ENCODE measurements at regions not wholly inside any gene's neighbourhood (a gene's known extent, or its start where the extent isn't known, plus 50 kb on each side); places are given as distances from the start of the nearest gene placed in this dataset.

DNA sequence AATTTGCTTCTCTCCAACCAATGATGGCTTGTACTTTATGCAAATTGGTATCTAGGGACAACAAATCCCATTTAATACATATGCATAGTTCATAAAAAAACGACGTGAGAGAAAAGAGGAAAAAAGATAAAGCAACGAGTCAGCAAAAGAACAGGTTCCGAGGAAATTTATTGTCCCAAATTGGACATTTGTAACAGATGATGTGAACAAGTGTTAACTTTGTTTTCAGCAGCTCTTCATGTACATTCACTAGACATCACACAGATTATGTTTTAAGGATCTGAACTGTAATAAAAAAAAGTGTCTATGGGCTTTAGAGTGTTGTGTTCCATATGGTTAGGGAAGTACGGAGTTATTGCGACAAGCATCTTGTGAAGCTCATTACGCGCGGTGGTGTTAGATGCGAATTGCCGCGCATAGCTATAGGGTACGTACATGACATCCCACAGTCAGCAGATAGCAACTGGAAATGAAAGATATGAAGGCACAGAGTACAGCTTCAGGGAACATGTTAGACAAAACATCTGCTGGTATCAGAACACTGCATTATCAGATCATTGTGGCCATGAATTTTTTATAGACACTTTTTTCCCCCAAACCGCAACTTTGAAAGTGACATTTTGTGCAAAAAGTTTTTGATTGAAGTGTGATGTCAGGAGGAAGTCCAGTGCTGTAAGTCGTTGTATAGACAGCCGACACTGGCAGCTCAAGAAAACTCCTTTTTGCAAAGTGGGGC, 1073.1 kb upstream of the FANCL start:
- no peak for DNase-seq (ENCODE audit: low read depth)
- no peaks in the 10 kb centered on the region for H3K27me3 ChIP-seq (ENCODE audit: control insufficient read depth, insufficient read depth, low read length)
- POLR2A ChIA-PET: no interaction called here
- TF ChIP-seq, protein P1, sequence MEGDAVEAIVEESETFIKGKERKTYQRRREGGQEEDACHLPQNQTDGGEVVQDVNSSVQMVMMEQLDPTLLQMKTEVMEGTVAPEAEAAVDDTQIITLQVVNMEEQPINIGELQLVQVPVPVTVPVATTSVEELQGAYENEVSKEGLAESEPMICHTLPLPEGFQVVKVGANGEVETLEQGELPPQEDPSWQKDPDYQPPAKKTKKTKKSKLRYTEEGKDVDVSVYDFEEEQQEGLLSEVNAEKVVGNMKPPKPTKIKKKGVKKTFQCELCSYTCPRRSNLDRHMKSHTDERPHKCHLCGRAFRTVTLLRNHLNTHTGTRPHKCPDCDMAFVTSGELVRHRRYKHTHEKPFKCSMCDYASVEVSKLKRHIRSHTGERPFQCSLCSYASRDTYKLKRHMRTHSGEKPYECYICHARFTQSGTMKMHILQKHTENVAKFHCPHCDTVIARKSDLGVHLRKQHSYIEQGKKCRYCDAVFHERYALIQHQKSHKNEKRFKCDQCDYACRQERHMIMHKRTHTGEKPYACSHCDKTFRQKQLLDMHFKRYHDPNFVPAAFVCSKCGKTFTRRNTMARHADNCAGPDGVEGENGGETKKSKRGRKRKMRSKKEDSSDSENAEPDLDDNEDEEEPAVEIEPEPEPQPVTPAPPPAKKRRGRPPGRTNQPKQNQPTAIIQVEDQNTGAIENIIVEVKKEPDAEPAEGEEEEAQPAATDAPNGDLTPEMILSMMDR (IDR thresholded peaks at IDR 0.05; ENCODE audit: insufficient read depth, low read depth, low read length): no peak
- CTCF ChIA-PET: interaction anchor here (0.6 kb wide), 1 partner anchor 469 kb away, joined by 3 read pairs; no protein-coding TSS in a partner anchor
- H3K4me3 ChIP-seq (ENCODE audit: low read depth, low read length): no peak overlapping the region
- H3K36me3 ChIP-seq (ENCODE audit: control insufficient read depth, insufficient read depth, low read length): no peaks in the 10 kb centered on the region

DNA sequence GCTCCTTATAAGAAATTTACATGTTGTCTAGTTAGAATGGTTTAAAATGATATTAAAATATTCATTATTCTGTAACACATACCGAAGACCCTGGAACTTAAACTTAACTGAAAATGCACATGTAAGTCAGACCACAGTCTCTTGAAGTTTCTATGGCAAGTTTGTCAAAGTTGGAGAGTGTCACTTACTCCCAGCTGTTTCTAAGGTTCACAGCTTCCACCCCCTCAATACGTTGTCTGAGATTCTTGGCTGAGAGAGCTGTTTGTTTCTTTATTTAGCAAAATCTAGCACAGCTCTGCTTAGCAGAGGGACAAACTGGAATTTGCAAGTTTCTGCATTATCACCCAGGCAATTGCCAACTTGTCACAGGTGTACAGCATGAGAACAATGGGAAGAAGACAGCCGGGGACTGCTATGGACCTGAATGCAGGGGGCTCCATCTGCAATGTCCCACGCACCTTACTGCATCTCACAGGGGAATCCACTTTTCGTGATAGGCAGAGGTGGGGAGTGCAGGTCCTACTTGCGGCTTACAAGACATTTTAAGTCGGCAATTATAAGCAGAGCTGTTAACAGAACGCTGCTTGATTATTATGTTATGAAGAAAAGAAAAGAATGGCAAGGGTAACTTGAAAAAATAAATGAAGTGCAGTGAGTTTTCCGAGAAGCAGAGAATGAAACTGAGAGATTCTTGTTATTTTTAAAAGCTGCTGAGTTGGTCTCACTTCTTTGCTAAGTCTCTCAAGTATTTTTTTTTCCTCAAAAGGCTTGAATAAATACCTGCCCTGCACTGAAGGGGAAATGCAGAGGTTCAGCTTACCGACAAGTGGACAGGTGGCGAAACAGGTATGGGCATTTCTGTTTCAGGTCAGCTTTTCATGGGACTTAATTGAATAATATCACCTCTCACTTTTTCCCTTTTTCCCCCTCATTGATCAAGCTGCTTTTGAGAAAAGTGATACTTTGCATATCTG, 1072.1 kb upstream of the FANCL start:
- POLR2A ChIA-PET: no interaction called here
- Histone ChIP-seq H3K4me3 (ENCODE audit: low read depth, low read length) (no peak overlapping the region), H3K27me3 (ENCODE audit: control insufficient read depth, insufficient read depth, low read length) (no peaks in the 10 kb centered on the region), H3K36me3 (ENCODE audit: control insufficient read depth, insufficient read depth, low read length) (no peaks in the 10 kb centered on the region)
- CTCF ChIA-PET: interaction anchor here (0.6 kb wide), 1 partner anchor 470 kb away, joined by 3 read pairs; no protein-coding TSS in a partner anchor
- TF ChIP-seq, protein P1 (IDR thresholded peaks at IDR 0.05; ENCODE audit: insufficient read depth, low read depth, low read length): no peak
- no peak for DNase-seq (ENCODE audit: low read depth)

DNA sequence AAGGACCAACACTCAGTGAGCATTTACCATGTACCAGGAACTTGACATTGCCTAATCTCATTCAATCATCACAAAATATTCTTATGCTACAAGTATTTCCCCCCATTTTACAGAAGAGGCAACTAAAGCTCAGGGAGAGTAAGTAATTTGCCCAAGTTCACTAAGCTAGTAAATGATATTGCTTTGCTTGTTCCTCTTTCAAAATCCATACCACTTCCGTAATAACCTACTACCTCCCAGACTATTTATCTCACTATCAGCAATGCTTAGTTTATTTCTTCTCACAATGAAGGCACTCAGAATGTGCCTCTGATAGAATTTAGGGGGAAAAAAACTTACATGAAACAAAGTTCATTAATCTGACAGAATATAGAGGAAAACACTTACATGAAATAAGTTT, 1070.9 kb upstream of the FANCL start:
- Histone ChIP-seq H3K36me3 (ENCODE audit: control insufficient read depth, insufficient read depth, low read length) (no peaks in the 10 kb centered on the region), H3K27me3 (ENCODE audit: control insufficient read depth, insufficient read depth, low read length) (no peaks in the 10 kb centered on the region), H3K4me3 (ENCODE audit: low read depth, low read length) (no peak overlapping the region)
- TF ChIP-seq, protein P1 (IDR thresholded peaks at IDR 0.05; ENCODE audit: insufficient read depth, low read depth, low read length): no peak
- DNase-seq (ENCODE audit: low read depth): no peak
- ChIA-PET POLR2A (no interaction called here), CTCF (no interaction called here)

DNA sequence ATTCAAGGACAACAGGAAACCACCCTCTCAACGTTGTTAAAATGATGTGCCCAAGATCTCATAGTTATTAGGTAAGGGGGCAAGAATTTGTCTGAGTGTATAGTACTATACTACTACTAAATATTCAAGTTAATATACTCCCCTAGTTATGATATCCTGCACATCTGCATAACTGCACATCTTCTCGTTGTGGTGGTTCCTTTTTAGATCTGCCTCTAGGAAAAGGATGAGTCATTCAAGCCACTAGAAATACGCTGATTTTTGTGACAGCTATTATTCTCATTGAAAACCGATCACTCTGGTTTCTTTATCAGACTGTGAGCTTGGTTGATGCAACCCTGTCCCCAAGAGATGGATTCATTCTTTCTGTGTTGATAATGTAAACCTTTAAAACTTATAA, 1067.0 kb upstream of the FANCL start:
- ChIA-PET POLR2A (no interaction called here), CTCF (interaction anchor here (1.0 kb wide), 1 partner anchor 9 kb away, joined by 3 read pairs; no protein-coding TSS in a partner anchor)
- Histone ChIP-seq H3K27me3 (ENCODE audit: control insufficient read depth, insufficient read depth, low read length) (no peaks in the 10 kb centered on the region), H3K4me3 (ENCODE audit: low read depth, low read length) (no peak overlapping the region), H3K36me3 (ENCODE audit: control insufficient read depth, insufficient read depth, low read length) (no peaks in the 10 kb centered on the region)
- DNase-seq (ENCODE audit: low read depth): no peak
- TF ChIP-seq, protein P1 (IDR thresholded peaks at IDR 0.05; ENCODE audit: insufficient read depth, low read depth, low read length): no peak

DNA sequence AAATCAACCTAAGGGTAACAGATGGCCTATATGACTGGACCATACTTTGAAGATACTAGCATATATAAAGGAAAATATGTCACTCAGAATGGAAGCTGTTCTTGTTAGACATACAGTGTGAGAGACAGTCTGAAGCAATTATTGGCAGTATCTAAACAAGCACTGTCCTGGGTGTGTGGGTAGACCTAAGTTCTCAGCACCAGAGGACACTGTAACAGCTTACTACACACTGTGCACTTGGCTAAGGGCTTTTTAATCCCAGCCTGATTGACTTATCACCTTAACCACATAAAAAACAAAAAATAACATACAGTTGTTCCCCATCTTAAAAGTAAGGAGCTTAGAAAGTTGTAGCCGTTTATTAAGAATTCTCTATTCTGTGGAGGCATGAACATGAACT, 1066.1 kb upstream of the FANCL start:
- POLR2A ChIA-PET: no interaction called here
- TF ChIP-seq, protein P1 (IDR thresholded peaks at IDR 0.05; ENCODE audit: insufficient read depth, low read depth, low read length): no peak
- no peaks in the 10 kb centered on the region for H3K27me3 ChIP-seq (ENCODE audit: control insufficient read depth, insufficient read depth, low read length)
- no peak overlapping the region for H3K4me3 ChIP-seq (ENCODE audit: low read depth, low read length)
- CTCF ChIA-PET: no interaction called here
- DNase-seq (ENCODE audit: low read depth): no peak
- no peaks in the 10 kb centered on the region for H3K36me3 ChIP-seq (ENCODE audit: control insufficient read depth, insufficient read depth, low read length)
